Effector memory CD8-positive, alpha-beta T cell (primary cell): ENCODE measurements at regions not wholly inside any gene's neighbourhood (a gene's known extent, or its start where the extent isn't known, plus 50 kb on each side); places are given as distances from the start of the nearest gene placed in this dataset.
A peak's percentile ranks its signal among the peaks of the same experiment; 100 is the strongest.

Experiments used
- ATAC-seq: fragments of 150-1000 bp; cut with Tn5 transposase; replicated peaks from 2 replicates; pipeline ENCODE4 v1.10.0; 2021; ENCODE audit warnings: mild to moderate bottlenecking, moderate library complexity
- DNase-seq, 3 experiments: peaks; one replicate each; pipeline ENCODE4 v3.0.0; 2021
- H3K27ac Mint-ChIP-seq, 2 donors: one replicate each; pipeline ENCODE4 v1.8.0; 2022; ENCODE audit warnings: mild to moderate bottlenecking in 2 of 2, mixed read lengths in 2 of 2, moderate library complexity in 2 of 2
- H3K27me3 Mint-ChIP-seq, 2 donors: one replicate each; pipeline ENCODE4 v1.8.0; 2022; ENCODE audit warnings: mixed read lengths in 2 of 2
- H3K36me3 Mint-ChIP-seq: one replicate; pipeline ENCODE4 v1.8.0; 2022; ENCODE audit warnings: mild to moderate bottlenecking, moderate library complexity, mixed read lengths; ENCODE audit not compliant: insufficient read depth
- H3K4me1 Mint-ChIP-seq, 2 donors: one replicate each; pipeline ENCODE4 v1.8.0; 2022; ENCODE audit warnings: low read depth in 2 of 2, mixed read lengths in 2 of 2
- H3K4me3 Mint-ChIP-seq, 2 donors: one replicate each; pipeline ENCODE4 v1.8.0; 2022; ENCODE audit warnings: mild to moderate bottlenecking in 2 of 2, mixed read lengths in 2 of 2, moderate library complexity in 2 of 2
- H3K9me3 Mint-ChIP-seq, 2 donors: one replicate each; pipeline ENCODE4 v1.8.0; 2022; ENCODE audit warnings: mixed read lengths in 2 of 2

GRCh38 chr2:144681389-144681788, 161.5 kb upstream of the ZEB2 start:
- no peaks in the 10 kb centered on the region for H3K27me3 Mint-ChIP-seq
- no peak overlapping the region for H3K4me3 Mint-ChIP-seq
- no peaks in the 10 kb centered on the region for H3K4me1 Mint-ChIP-seq
- no peaks in the 10 kb centered on the region for H3K9me3 Mint-ChIP-seq
- no peak overlapping the region for H3K27ac Mint-ChIP-seq
- DNase-seq (no peak), ATAC-seq (no peak)
- H3K36me3 Mint-ChIP-seq = peaks cover 2% of the 10 kb centered on the region

- Mint-ChIP-seq H3K27ac (peak overlapping the region in 1 of 2 donors; percentile 58), H3K27me3 (no peaks in the 10 kb centered on the region), H3K36me3 (peaks cover 2% of the 10 kb centered on the region), H3K9me3 (no peaks in the 10 kb centered on the region), H3K4me3 (no peak overlapping the region), H3K4me1 (no peaks in the 10 kb centered on the region)
- ATAC-seq (no peak), DNase-seq (no peak)
Measured at GRCh38 chr2:144679942-144680341, 160.0 kb upstream of the ZEB2 start.

GRCh38 chr2:144678736-144679135, 158.8 kb upstream of the ZEB2 start:
- H3K9me3 Mint-ChIP-seq = no peaks in the 10 kb centered on the region
- peak overlapping the region in 1 of 2 donors; percentile 57 for H3K27ac Mint-ChIP-seq
- no peak overlapping the region for H3K4me3 Mint-ChIP-seq
- ATAC-seq = no peak
- DNase-seq = no peak
- H3K36me3 Mint-ChIP-seq = no peaks in the 10 kb centered on the region
- no peaks in the 10 kb centered on the region for H3K4me1 Mint-ChIP-seq
- H3K27me3 Mint-ChIP-seq = no peaks in the 10 kb centered on the region

- Mint-ChIP-seq H3K36me3 (no peaks in the 10 kb centered on the region), H3K9me3 (no peaks in the 10 kb centered on the region), H3K4me3 (no peak overlapping the region), H3K4me1 (no peaks in the 10 kb centered on the region), H3K27me3 (no peaks in the 10 kb centered on the region), H3K27ac (no peak overlapping the region)
- DNase-seq (no peak), ATAC-seq (no peak)
Measured at GRCh38 chr2:144675731-144676130, 155.8 kb upstream of the ZEB2 start.

- Mint-ChIP-seq H3K27ac (no peak overlapping the region), H3K4me3 (no peak overlapping the region), H3K36me3 (no peaks in the 10 kb centered on the region), H3K27me3 (no peaks in the 10 kb centered on the region), H3K9me3 (no peaks in the 10 kb centered on the region), H3K4me1 (no peaks in the 10 kb centered on the region)
- ATAC-seq (no peak), DNase-seq (no peak)
Measured at GRCh38 chr2:144675331-144675730, 155.4 kb upstream of the ZEB2 start.

GRCh38 chr2:144674071-144674470, 154.2 kb upstream of the ZEB2 start:
- ATAC-seq (no peak), DNase-seq (no peak)
- H3K27me3 Mint-ChIP-seq = no peaks in the 10 kb centered on the region
- no peaks in the 10 kb centered on the region for H3K36me3 Mint-ChIP-seq
- no peaks in the 10 kb centered on the region for H3K4me1 Mint-ChIP-seq
- no peak overlapping the region for H3K4me3 Mint-ChIP-seq
- no peak overlapping the region for H3K27ac Mint-ChIP-seq
- H3K9me3 Mint-ChIP-seq = no peaks in the 10 kb centered on the region

- no peak overlapping the region for H3K27ac Mint-ChIP-seq
- no peaks in the 10 kb centered on the region for H3K36me3 Mint-ChIP-seq
- no peak overlapping the region for H3K4me3 Mint-ChIP-seq
- no peaks in the 10 kb centered on the region for H3K4me1 Mint-ChIP-seq
- no peaks in the 10 kb centered on the region for H3K9me3 Mint-ChIP-seq
- ATAC-seq (no peak), DNase-seq (no peak)
- H3K27me3 Mint-ChIP-seq = no peaks in the 10 kb centered on the region
Measured at GRCh38 chr2:144673456-144673855, 153.5 kb upstream of the ZEB2 start.

- DNase-seq = no peak
- Mint-ChIP-seq H3K4me3 (no peak overlapping the region), H3K9me3 (no peaks in the 10 kb centered on the region), H3K36me3 (no peaks in the 10 kb centered on the region), H3K4me1 (no peaks in the 10 kb centered on the region), H3K27ac (no peak overlapping the region), H3K27me3 (no peaks in the 10 kb centered on the region)
- no peak for ATAC-seq
Measured at GRCh38 chr2:144671695-144672455, 152.0 kb upstream of the ZEB2 start.

- Mint-ChIP-seq H3K9me3 (no peaks in the 10 kb centered on the region), H3K27me3 (no peaks in the 10 kb centered on the region), H3K4me1 (peaks cover 0 to 4% of the 10 kb centered on the region in 2 donors), H3K4me3 (no peak overlapping the region), H3K36me3 (no peaks in the 10 kb centered on the region), H3K27ac (no peak overlapping the region)
- DNase-seq (no peak), ATAC-seq (no peak)
Measured at GRCh38 chr2:144670738-144671137, 150.8 kb upstream of the ZEB2 start.

GRCh38 chr2:144670080-144670479, 150.2 kb upstream of the ZEB2 start:
- ATAC-seq (no peak), DNase-seq (no peak)
- peaks cover 0 to 4% of the 10 kb centered on the region in 2 donors for H3K4me1 Mint-ChIP-seq
- H3K36me3 Mint-ChIP-seq = no peaks in the 10 kb centered on the region
- no peak overlapping the region for H3K27ac Mint-ChIP-seq
- no peaks in the 10 kb centered on the region for H3K27me3 Mint-ChIP-seq
- no peak overlapping the region for H3K4me3 Mint-ChIP-seq
- no peaks in the 10 kb centered on the region for H3K9me3 Mint-ChIP-seq

- H3K9me3 Mint-ChIP-seq = no peaks in the 10 kb centered on the region
- peaks cover 0 to 4% of the 10 kb centered on the region in 2 donors for H3K4me1 Mint-ChIP-seq
- no peak for DNase-seq
- no peak overlapping the region for H3K4me3 Mint-ChIP-seq
- H3K27me3 Mint-ChIP-seq = no peaks in the 10 kb centered on the region
- no peaks in the 10 kb centered on the region for H3K36me3 Mint-ChIP-seq
- ATAC-seq = no peak
- no peak overlapping the region for H3K27ac Mint-ChIP-seq
Measured at GRCh38 chr2:144669196-144669987, 149.5 kb upstream of the ZEB2 start.

GRCh38 chr2:144668493-144669110, 148.7 kb upstream of the ZEB2 start:
- Mint-ChIP-seq H3K27ac (no peak overlapping the region), H3K4me1 (peaks cover 0 to 4% of the 10 kb centered on the region in 2 donors), H3K4me3 (no peak overlapping the region), H3K9me3 (no peaks in the 10 kb centered on the region), H3K27me3 (no peaks in the 10 kb centered on the region), H3K36me3 (no peaks in the 10 kb centered on the region)
- DNase-seq = no peak
- ATAC-seq = no peak

GRCh38 chr2:144666032-144666431, 146.1 kb upstream of the ZEB2 start:
- ATAC-seq (no peak), DNase-seq (no peak)
- H3K4me1 Mint-ChIP-seq = peaks cover 0 to 5% of the 10 kb centered on the region in 2 donors
- H3K9me3 Mint-ChIP-seq = no peaks in the 10 kb centered on the region
- no peaks in the 10 kb centered on the region for H3K27me3 Mint-ChIP-seq
- H3K4me3 Mint-ChIP-seq = no peak overlapping the region
- H3K36me3 Mint-ChIP-seq = no peaks in the 10 kb centered on the region
- H3K27ac Mint-ChIP-seq = no peak overlapping the region

- ATAC-seq (no peak), DNase-seq (no peak)
- no peaks in the 10 kb centered on the region for H3K27me3 Mint-ChIP-seq
- H3K4me1 Mint-ChIP-seq = peaks cover 8 to 19% of the 10 kb centered on the region in 2 donors
- no peaks in the 10 kb centered on the region for H3K9me3 Mint-ChIP-seq
- H3K27ac Mint-ChIP-seq = no peak overlapping the region
- H3K36me3 Mint-ChIP-seq = no peaks in the 10 kb centered on the region
- no peak overlapping the region for H3K4me3 Mint-ChIP-seq
Measured at GRCh38 chr2:144663207-144663606, 143.3 kb upstream of the ZEB2 start.
